IMR-90 (cell line): ENCODE measurements at regions not wholly inside any gene's neighbourhood (a gene's known extent, or its start where the extent isn't known, plus 50 kb on each side); places are given as distances from the start of the nearest gene placed in this dataset.

Source experiments
- ATAC-seq: fragments of 200-7000 bp; cut with Tn5 transposase; 2 replicates; pipeline ENCODE4 v1.9.1; 2020; ENCODE audit warnings: low read depth, mild to moderate bottlenecking, moderate library complexity
- BruUV-seq: library from RNA; stranded (reverse); fragments of 400-500 nt; replicated peaks from 2 replicates; lab custom pipeline; 2021; lab: Mats Ljungman, UMichigan
- CTCF ChIA-PET: fragments of 300-600 bp; formaldehyde crosslinking; extraction: SDS; loops from one replicate; lab custom pipeline; 2021; ENCODE audit warnings: antibody characterized with exemption; lab: Yijun Ruan, JAX
- POLR2A ChIA-PET: fragments of 300-600 bp; sonication (Branson Sonifier 250); formaldehyde crosslinking; loops from one replicate; lab custom pipeline; 2022; ENCODE audit warnings: antibody characterized with exemption; ENCODE audit not compliant: unreplicated experiment; lab: Charles Lee
- DNase-seq: peaks from one replicate; pipeline ENCODE4 v3.0.0; 2013
- H2AFZ ChIP-seq: replicated peaks from 2 replicates; pipeline ENCODE3; 2013; ENCODE audit warnings: low read length, mild to moderate bottlenecking; ENCODE audit not compliant: poor library complexity
- H2AK5ac ChIP-seq: 2 replicates; pipeline ENCODE4 v1.6.1; 2013; ENCODE audit warnings: low read depth, low read length, inconsistent platforms
- H2AK9ac ChIP-seq: replicated peaks from 2 replicates; pipeline ENCODE3; 2013; ENCODE audit warnings: mild to moderate bottlenecking, low read depth, low read length, moderate library complexity; ENCODE audit not compliant: poor library complexity
- H2BK120ac ChIP-seq: 2 replicates; pipeline ENCODE4 v1.6.1; 2013; ENCODE audit warnings: low read depth, low read length, inconsistent platforms
- H2BK15ac ChIP-seq: 3 replicates; pipeline ENCODE4 v1.6.1; 2013; ENCODE audit warnings: low read depth, low read length, inconsistent platforms
- H2BK20ac ChIP-seq: 2 replicates; pipeline ENCODE4 v1.6.1; 2013; ENCODE audit warnings: low read depth, mild to moderate bottlenecking, inconsistent platforms, low read length, moderate library complexity
- H2BK5ac ChIP-seq: 2 replicates; pipeline ENCODE4 v1.6.1; 2013; ENCODE audit warnings: mild to moderate bottlenecking, low read depth, low read length, inconsistent platforms; ENCODE audit not compliant: poor library complexity, severe bottlenecking
- H3K14ac ChIP-seq: replicated peaks from 2 replicates; pipeline ENCODE4 v1.6.1; 2013; ENCODE audit warnings: low read depth, low read length, inconsistent platforms
- H3K18ac ChIP-seq: 2 replicates; pipeline ENCODE4 v1.6.1; 2013; ENCODE audit warnings: low read depth, low read length, control low read depth
- H3K23ac ChIP-seq: 2 replicates; pipeline ENCODE4 v1.6.1; 2013; ENCODE audit warnings: low read depth, low read length, inconsistent platforms
- H3K27ac ChIP-seq: 2 replicates; pipeline ENCODE4 v1.5.1; 2013; ENCODE audit warnings: mild to moderate bottlenecking, control low read depth, low read length; ENCODE audit not compliant: insufficient read depth
- H3K27me3 ChIP-seq: 2 replicates; pipeline ENCODE4 v1.6.1; 2013; ENCODE audit warnings: low read length; ENCODE audit not compliant: control insufficient read depth, insufficient read depth
- H3K36me3 ChIP-seq: 2 replicates; pipeline ENCODE4 v1.6.1; 2013; ENCODE audit warnings: low read length, mixed read lengths; ENCODE audit not compliant: control insufficient read depth, insufficient read depth
- H3K4ac ChIP-seq: 2 replicates; pipeline ENCODE4 v1.6.1; 2013; ENCODE audit warnings: low read depth, low read length, inconsistent platforms
- H3K4me1 ChIP-seq: 2 replicates; pipeline ENCODE4 v1.6.1; 2013; ENCODE audit warnings: low read length, mixed read lengths; ENCODE audit not compliant: control insufficient read depth, insufficient read depth
- H3K4me2 ChIP-seq: 2 replicates; pipeline ENCODE4 v1.6.1; 2013; ENCODE audit warnings: low read depth, mild to moderate bottlenecking, control low read depth, low read length, moderate library complexity
- H3K4me3 ChIP-seq: 2 replicates; pipeline ENCODE4 v1.5.1; 2013; ENCODE audit warnings: low read depth, mild to moderate bottlenecking, control low read depth, low read length, moderate library complexity; ENCODE audit not compliant: insufficient read depth
- H3K56ac ChIP-seq: 2 replicates; pipeline ENCODE4 v1.6.1; 2013; ENCODE audit warnings: low read length, inconsistent platforms; ENCODE audit not compliant: insufficient read depth; ENCODE audit errors: extremely low read depth
- H3K79me1 ChIP-seq, 2 experiments: 2 replicates each; pipeline ENCODE4 v1.6.1; 2013; ENCODE audit warnings: low read length in 2 of 2, inconsistent platforms in 1 of 2, low read depth in 1 of 2
- H3K9ac ChIP-seq: 2 replicates; pipeline ENCODE4 v1.6.1; 2013; ENCODE audit warnings: low read depth, low read length, control low read depth
- H3K9me1 ChIP-seq: 2 replicates; pipeline ENCODE4 v1.6.1; 2013; ENCODE audit warnings: low read length, inconsistent platforms; ENCODE audit not compliant: insufficient read depth
- H3K9me3 ChIP-seq: 2 replicates; pipeline ENCODE4 v1.6.1; 2013; ENCODE audit warnings: low read length; ENCODE audit not compliant: control insufficient read depth, insufficient read depth
- H4K20me1 ChIP-seq: 2 replicates; pipeline ENCODE4 v1.6.1; 2013; ENCODE audit warnings: low read length, inconsistent platforms; ENCODE audit not compliant: insufficient read depth
- H4K5ac ChIP-seq: 2 replicates; pipeline ENCODE4 v1.6.1; 2013; ENCODE audit warnings: mild to moderate bottlenecking, low read depth, low read length, control low read depth
- H4K8ac ChIP-seq, 2 experiments: 2 replicates each; pipeline ENCODE4 v1.6.1; 2013; ENCODE audit warnings: low read depth in 2 of 2, low read length in 2 of 2, control low read depth in 1 of 2, inconsistent platforms in 1 of 2
- H4K91ac ChIP-seq: 2 replicates; pipeline ENCODE4 v1.6.1; 2013; ENCODE audit warnings: low read depth, low read length, inconsistent platforms; ENCODE audit not compliant: insufficient read depth
- BHLHE40 ChIP-seq: fragments of 150-350 bp; IDR thresholded peaks from 2 replicates; pipeline ENCODE4 v1.6.1; 2016; ENCODE audit warnings: mild to moderate bottlenecking, low read depth, low read length
- CEBPB ChIP-seq: IDR thresholded peaks from 2 replicates; pipeline ENCODE4 v1.6.1; 2012; ENCODE audit warnings: low read depth, low read length, improper control_type of control experiment
- CHD1 ChIP-seq: IDR thresholded peaks from 2 replicates; pipeline ENCODE4 v1.6.1; 2012; ENCODE audit warnings: low read depth, low read length, improper control_type of control experiment
- CTCF ChIP-seq: conservative IDR thresholded peaks from 2 replicates; pipeline ENCODE4 v1.5.1; 2012; ENCODE audit warnings: mild to moderate bottlenecking, low read depth, low read length, improper control_type of control experiment
- ELK1 ChIP-seq: fragments of 150-350 bp; IDR thresholded peaks from 2 replicates; pipeline ENCODE4 v1.6.1; 2016; ENCODE audit warnings: low read depth, mild to moderate bottlenecking, low read length, moderate library complexity, borderline replicate concordance
- FOS ChIP-seq: fragments of 150-350 bp; IDR thresholded peaks from 2 replicates; pipeline ENCODE4 v1.6.1; 2016; ENCODE audit warnings: low read depth, low read length
- MAFK ChIP-seq: IDR thresholded peaks from 2 replicates; pipeline ENCODE4 v1.6.1; 2012; ENCODE audit warnings: low read depth, low read length, improper control_type of control experiment
- MAZ ChIP-seq: IDR thresholded peaks from 2 replicates; pipeline ENCODE4 v1.6.1; 2012; ENCODE audit warnings: low read depth, mild to moderate bottlenecking, low read length, improper control_type of control experiment, moderate library complexity, borderline replicate concordance
- MXI1 ChIP-seq: IDR thresholded peaks from 2 replicates; pipeline ENCODE4 v1.6.1; 2012; ENCODE audit warnings: low read depth, mild to moderate bottlenecking, low read length, moderate library complexity, borderline replicate concordance
- NFE2L2 ChIP-seq: fragments of 150-350 bp; IDR thresholded peaks from 2 replicates; pipeline ENCODE4 v1.6.1; 2016; ENCODE audit warnings: low read depth, mild to moderate bottlenecking, low read length
- POLR2A ChIP-seq: IDR thresholded peaks from 2 replicates; pipeline ENCODE4 v1.6.1; 2012; ENCODE audit warnings: mild to moderate bottlenecking, low read depth, low read length
- RAD21 ChIP-seq: IDR thresholded peaks from 2 replicates; pipeline ENCODE4 v1.6.1; 2012; ENCODE audit warnings: low read length, improper control_type of control experiment
- RCOR1 ChIP-seq: IDR thresholded peaks from 2 replicates; pipeline ENCODE4 v1.6.1; 2012; ENCODE audit warnings: mild to moderate bottlenecking, low read length, improper control_type of control experiment; ENCODE audit not compliant: insufficient replicate concordance
- RFX5 ChIP-seq: IDR thresholded peaks from 2 replicates; pipeline ENCODE4 v1.8.0; 2012; ENCODE audit warnings: low read depth, mild to moderate bottlenecking, low read length, moderate library complexity
- SMC3 ChIP-seq: fragments of 150-350 bp; IDR thresholded peaks from 2 replicates; pipeline ENCODE4 v1.6.1; 2016; ENCODE audit warnings: low read depth, mild to moderate bottlenecking, antibody characterized with exemption, low read length, moderate library complexity
- USF2 ChIP-seq: fragments of 150-350 bp; IDR thresholded peaks from 2 replicates; pipeline ENCODE4 v1.6.1; 2017; ENCODE audit warnings: mild to moderate bottlenecking, antibody characterized with exemption, low read length, low read depth
- WGBS, 2 experiments: methylation state at CpG; one replicate each; pipeline versions ENCODE4 v1.1.5 to v1.1.7; 2013; ENCODE audit warnings: missing lambda C conversion rate in 2 of 2; ENCODE audit not compliant: insufficient read length in 1 of 2; ENCODE audit errors: extremely low coverage in 2 of 2; 5-methylcytosine and 5-hydroxymethylcytosine counted together
- dilution Hi-C: fragments of 300-500 bp; cut with HindIII; formaldehyde crosslinking; loops from one replicate; pipeline ENCODE4 v1.14.3; 2018; ENCODE audit warnings: low sequenced_read_pairs; ENCODE audit not compliant: unreplicated experiment
- in situ Hi-C: fragments of 300-500 bp; cut with MboI; formaldehyde crosslinking; loops from 3 replicates; pipeline ENCODE4 v1.14.3; 2019; ENCODE audit warnings: low sequenced_read_pairs, inconsistent platforms, mixed read lengths
- intact Hi-C: fragments of 100-400 bp; cut with micrococcal nuclease; formaldehyde crosslinking; loops from 2 replicates; pipeline ENCODE4 v1.10.0; 2022

GRCh38 chr13:30021611-30022010 is 171.2 kb upstream of the UBL3 start:
- H3K4me3 ChIP-seq: no peak overlapping the region
- H3K9me3 ChIP-seq: no peaks in the 10 kb centered on the region
- no peaks in the 10 kb centered on the region for H4K20me1 ChIP-seq
- H3K27ac ChIP-seq: no peak overlapping the region
- no peaks in the 10 kb centered on the region for H3K79me1 ChIP-seq
- no peak overlapping the region for H3K56ac ChIP-seq
- peaks cover 15% of the 10 kb centered on the region for H3K4me1 ChIP-seq
- H3K9me1 ChIP-seq: peaks cover 4% of the 10 kb centered on the region; the same call in 1 of the 2 replicates
- H2BK20ac ChIP-seq: no peak overlapping the region
- ChIA-PET CTCF (interaction anchor here (0.9 kb wide), 1 partner anchor 90 kb away, joined by 3 read pairs; no protein-coding TSS in a partner anchor), POLR2A (no interaction called here)
- WGBS, 2 experiments: no CpG with 5 or more reads among the region's 2 CpGs
- dilution Hi-C loops (no loop called here), in situ Hi-C loops (no loop called here), intact Hi-C loops (no loop called here)
- BruUV-seq: no TSS peak
- H4K8ac ChIP-seq: no peak overlapping the region
- DNase-seq: peak; percentile 37
- H3K27me3 ChIP-seq: no peaks in the 10 kb centered on the region
- H4K91ac ChIP-seq: no peak overlapping the region
- no peak overlapping the region for H3K18ac ChIP-seq
- no peak overlapping the region for H3K23ac ChIP-seq
- no peaks in the 10 kb centered on the region for H3K36me3 ChIP-seq
- ATAC-seq: no peak
- H2AFZ ChIP-seq: no peak overlapping the region
- H2BK120ac ChIP-seq: no peak overlapping the region
- H3K9ac ChIP-seq: no peak overlapping the region
- no peak overlapping the region for H4K5ac ChIP-seq
- TF ChIP-seq MAFK (no peak), CEBPB (no peak), RAD21 (no peak), RFX5 (no peak), CHD1 (no peak), NFE2L2 (no peak), MAZ (no peak), USF2 (no peak), MXI1 (no peak), BHLHE40 (no peak), CTCF (no peak), ELK1 (no peak), RCOR1 (no peak), SMC3 (no peak), FOS (no peak), POLR2A (no peak)
- H2AK9ac ChIP-seq: no peak overlapping the region
- no peak overlapping the region for H2BK5ac ChIP-seq
- H2BK15ac ChIP-seq: no peak overlapping the region
- 0 out of 2 replicates have a peak overlapping the region, but pooled peaks have one; percentile 5 for H3K14ac ChIP-seq
- H2AK5ac ChIP-seq: no peak overlapping the region
- no peak overlapping the region for H3K4me2 ChIP-seq
- no peak overlapping the region for H3K4ac ChIP-seq
